Umbilical cord (tissue), 1 donor: ENCODE measurements at regions not wholly inside any gene's neighbourhood (a gene's known extent, or its start where the extent isn't known, plus 50 kb on each side); places are given as distances from the start of the nearest gene placed in this dataset.

Source experiments
- DNase-seq: peaks from one replicate; pipeline ENCODE4 v3.0.0-alpha.2; 2015; ENCODE audit warnings: low spot score

- no peak for DNase-seq
These were observed 423.7 kb downstream of the C3orf38 start for GRCh38 chr3:88573472-88573871.

GRCh38 chr3:88574146-88574545, 424.4 kb downstream of the C3orf38 start:
- DNase-seq, result no peak

- DNase-seq, result no peak
These were observed 434.7 kb downstream of the C3orf38 start for GRCh38 chr3:88584451-88584850.

GRCh38 chr3:88586121-88586640, 436.4 kb downstream of the C3orf38 start:
- no peak for DNase-seq

- peak; percentile 3 for DNase-seq
These were observed 439.4 kb downstream of the C3orf38 start for GRCh38 chr3:88589138-88589537.

- no peak for DNase-seq
These were observed 445.3 kb downstream of the C3orf38 start for GRCh38 chr3:88595026-88595425.

- DNase-seq, result no peak
These were observed 446.7 kb downstream of the C3orf38 start for GRCh38 chr3:88596451-88596850.

- no peak for DNase-seq
These were observed 461.1 kb downstream of the C3orf38 start for GRCh38 chr3:88610820-88611219.

GRCh38 chr3:88611826-88612326, 462.1 kb downstream of the C3orf38 start:
- DNase-seq, result peak; percentile 16

GRCh38 chr3:88616413-88616812, 466.7 kb downstream of the C3orf38 start:
- DNase-seq, result no peak

GRCh38 chr3:88617283-88617682, 467.5 kb downstream of the C3orf38 start:
- no peak for DNase-seq

GRCh38 chr3:88618021-88618645, 468.4 kb downstream of the C3orf38 start:
- DNase-seq, result peak; percentile 6

- no peak for DNase-seq
These were observed 471.8 kb downstream of the C3orf38 start for GRCh38 chr3:88621586-88621985.

GRCh38 chr3:88623709-88624108, 473.9 kb downstream of the C3orf38 start:
- DNase-seq, result no peak

- DNase-seq, result no peak
These were observed 476.8 kb downstream of the C3orf38 start for GRCh38 chr3:88626456-88627120.

GRCh38 chr3:88628901-88629300, 478.5 kb upstream of the EPHA3 start:
- no peak for DNase-seq

- DNase-seq, result no peak
These were observed 475.2 kb upstream of the EPHA3 start for GRCh38 chr3:88632226-88632625.

- DNase-seq, result no peak
These were observed 466.8 kb upstream of the EPHA3 start for GRCh38 chr3:88640581-88640980.

GRCh38 chr3:88641033-88641604, 466.3 kb upstream of the EPHA3 start:
- DNase-seq, result no peak

GRCh38 chr3:88657459-88657858, 450.0 kb upstream of the EPHA3 start:
- DNase-seq, result no peak

GRCh38 chr3:88661433-88661824, 446.0 kb upstream of the EPHA3 start:
- DNase-seq, result no peak

GRCh38 chr3:88668180-88668579, 439.2 kb upstream of the EPHA3 start:
- DNase-seq, result no peak

- DNase-seq, result no peak
These were observed 435.8 kb upstream of the EPHA3 start for GRCh38 chr3:88671573-88671972.
